ENCODE measurements at regions not wholly inside any gene's neighbourhood (a gene's known extent, or its start where the extent isn't known, plus 50 kb on each side); places are given as distances from the start of the nearest gene placed in this dataset.

GRCh38 chr11:11213117-11213516 is 139.9 kb downstream of the CSNK2A3 start:
- Histone ChIP-seq H3K27me3 (ENCODE audit: control insufficient read depth in 1 of 2, insufficient read depth in 2 of 2, low read length in 2 of 2) (no peaks in the 10 kb centered on the region), H3K36me3 (ENCODE audit: insufficient read depth, low read length) (no peaks in the 10 kb centered on the region), H3K4me1 (ENCODE audit: insufficient read depth, low read length) (no peaks in the 10 kb centered on the region), H3K9me3 (ENCODE audit: control insufficient read depth in 1 of 2, insufficient read depth in 1 of 2, low read length in 2 of 2) (no peaks in the 10 kb centered on the region), H3K4me3 (ENCODE audit: low read length) (no peak overlapping the region), H3K27ac (ENCODE audit: low read depth in 1 of 2, low read length in 2 of 2) (no peak overlapping the region)
- no peaks in the 10 kb centered on the region for H3K36me3 Mint-ChIP-seq (ENCODE audit: low read depth)
- CTCF ChIA-PET = no interaction called here
- intact Hi-C loops (cut with DNase I, micrococcal nuclease) = no loop called here
- H3K4me1 Mint-ChIP-seq (ENCODE audit: low read depth) = no peaks in the 10 kb centered on the region
- H3K9me3 Mint-ChIP-seq = no peaks in the 10 kb centered on the region
- no peak overlapping the region for H3K27ac Mint-ChIP-seq
- DNase-seq (no peak), ATAC-seq (ENCODE audit: poor library complexity) (no peak)
- POLR2A ChIA-PET = no interaction called here
- no peak overlapping the region for H3K4me3 Mint-ChIP-seq
- TF ChIP-seq CTCF (IDR thresholded peaks at IDR 0.05) = no peak
- peaks cover 9% of the 10 kb centered on the region for H3K27me3 Mint-ChIP-seq

GRCh38 chr11:11211888-11212287 is 141.2 kb downstream of the CSNK2A3 start:
- H3K36me3 ChIP-seq (ENCODE audit: insufficient read depth, low read length) = no peaks in the 10 kb centered on the region
- H3K4me1 Mint-ChIP-seq (ENCODE audit: low read depth) = no peaks in the 10 kb centered on the region
- intact Hi-C loops (cut with DNase I, micrococcal nuclease) = no loop called here
- H3K4me3 ChIP-seq (ENCODE audit: low read length) = no peak overlapping the region
- no peak overlapping the region for H3K27ac Mint-ChIP-seq
- no peaks in the 10 kb centered on the region for H3K9me3 Mint-ChIP-seq
- ChIA-PET POLR2A (no interaction called here), CTCF (no interaction called here)
- no peak for TF ChIP-seq CTCF (IDR thresholded peaks at IDR 0.05)
- DNase-seq (no peak), ATAC-seq (ENCODE audit: poor library complexity) (no peak)
- no peak overlapping the region for H3K4me3 Mint-ChIP-seq
- no peaks in the 10 kb centered on the region for H3K36me3 Mint-ChIP-seq (ENCODE audit: low read depth)
- H3K9me3 ChIP-seq (ENCODE audit: control insufficient read depth in 1 of 2, insufficient read depth in 1 of 2, low read length in 2 of 2) = no peaks in the 10 kb centered on the region
- peaks cover 16% of the 10 kb centered on the region for H3K27me3 Mint-ChIP-seq
- H3K27me3 ChIP-seq (ENCODE audit: control insufficient read depth in 1 of 2, insufficient read depth in 2 of 2, low read length in 2 of 2) = no peaks in the 10 kb centered on the region
- H3K27ac ChIP-seq (ENCODE audit: low read depth in 1 of 2, low read length in 2 of 2) = no peak overlapping the region
- no peaks in the 10 kb centered on the region for H3K4me1 ChIP-seq (ENCODE audit: insufficient read depth, low read length)

GRCh38 chr11:11211186-11211585 is 141.9 kb downstream of the CSNK2A3 start:
- Mint-ChIP-seq H3K36me3 (ENCODE audit: low read depth) (no peaks in the 10 kb centered on the region), H3K4me1 (ENCODE audit: low read depth) (no peaks in the 10 kb centered on the region), H3K9me3 (no peaks in the 10 kb centered on the region), H3K27ac (no peak overlapping the region), H3K27me3 (peaks cover 20% of the 10 kb centered on the region), H3K4me3 (no peak overlapping the region)
- H3K4me3 ChIP-seq (ENCODE audit: low read length) = no peak overlapping the region
- ATAC-seq (ENCODE audit: poor library complexity) (no peak), DNase-seq (no peak)
- H3K4me1 ChIP-seq (ENCODE audit: insufficient read depth, low read length) = no peaks in the 10 kb centered on the region
- H3K36me3 ChIP-seq (ENCODE audit: insufficient read depth, low read length) = no peaks in the 10 kb centered on the region
- no peaks in the 10 kb centered on the region for H3K27me3 ChIP-seq (ENCODE audit: control insufficient read depth in 1 of 2, insufficient read depth in 2 of 2, low read length in 2 of 2)
- CTCF ChIA-PET = no interaction called here
- POLR2A ChIA-PET = no interaction called here
- no peaks in the 10 kb centered on the region for H3K9me3 ChIP-seq (ENCODE audit: control insufficient read depth in 1 of 2, insufficient read depth in 1 of 2, low read length in 2 of 2)
- TF ChIP-seq CTCF (IDR thresholded peaks at IDR 0.05) = no peak
- no peak overlapping the region for H3K27ac ChIP-seq (ENCODE audit: low read depth in 1 of 2, low read length in 2 of 2)
- intact Hi-C loops (cut with DNase I, micrococcal nuclease) = no loop called here
